ENCODE measurements at regions not wholly inside any gene's neighbourhood (a gene's known extent, or its start where the extent isn't known, plus 50 kb on each side); places are given as distances from the start of the nearest gene placed in this dataset.

DNA sequence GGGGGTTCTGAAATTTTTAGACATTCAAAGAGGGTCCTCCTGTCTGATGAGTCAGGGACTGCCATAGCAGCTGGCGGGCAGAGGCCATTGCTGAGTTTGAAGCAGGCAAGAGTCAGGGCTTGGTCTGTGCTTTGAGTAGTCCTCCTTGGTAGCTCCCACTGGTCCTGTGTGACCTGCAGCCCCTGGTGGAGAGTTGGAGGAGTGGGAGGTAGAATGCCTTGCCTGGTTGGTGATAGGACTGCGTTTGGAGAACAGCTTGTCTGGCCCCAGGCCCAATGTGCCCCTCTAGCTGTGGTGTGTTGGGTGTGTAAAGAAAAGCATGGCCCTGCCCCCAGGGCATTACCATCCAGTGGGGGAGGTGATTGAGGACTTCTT, 116.7 kb downstream of the BEGAIN start:
- DNase-seq, result no peak

- DNase-seq, result peak in 1 of 2 experiments; percentile 54
Measured at GRCh38 chr14:100471441-100472093, 115.7 kb downstream of the BEGAIN start.

DNA sequence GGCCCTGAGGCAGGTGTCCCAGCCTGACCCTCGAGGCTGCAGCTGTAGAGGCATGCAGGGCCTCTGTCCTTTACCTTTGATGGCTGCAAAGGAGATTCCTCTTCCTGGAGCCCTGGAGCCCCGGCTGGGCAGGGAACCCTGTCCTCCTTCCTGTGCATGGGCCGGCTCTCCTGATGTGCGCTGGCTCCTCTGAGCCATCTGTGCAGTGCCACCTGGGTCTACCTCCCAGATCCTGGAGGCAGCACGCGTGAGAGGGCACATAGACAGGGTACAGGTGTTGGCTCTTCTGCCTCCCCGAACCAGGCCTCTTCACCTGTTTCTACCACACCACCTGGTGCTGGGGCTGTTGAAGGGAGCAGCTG, 115.1 kb downstream of the BEGAIN start:
- peak; percentile 75 to 81 for DNase-seq

- DNase-seq, result peak in 1 of 2 experiments; percentile 75
Measured at GRCh38 chr14:100472491-100472890, 114.7 kb downstream of the BEGAIN start.

DNA sequence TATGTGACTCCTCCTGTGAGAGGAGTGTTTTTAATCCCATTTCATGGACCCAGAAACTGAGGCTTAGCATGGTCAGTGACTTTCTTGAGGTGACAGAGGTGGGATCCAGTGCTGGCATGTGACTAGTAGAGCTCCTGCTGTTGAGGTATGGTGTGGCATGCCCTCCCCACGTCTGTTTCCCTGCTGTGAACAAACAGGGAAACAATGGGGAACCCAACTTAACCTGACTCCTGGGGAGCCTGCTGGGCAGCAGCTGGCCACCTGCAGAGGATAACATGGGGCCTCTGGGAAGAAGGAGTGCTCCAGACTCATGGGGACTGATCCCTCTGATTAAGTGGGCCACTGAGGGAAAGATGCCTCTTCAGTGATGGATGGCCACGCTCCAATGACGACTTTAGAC, 114.0 kb downstream of the BEGAIN start:
- no peak for DNase-seq

- DNase-seq, result no peak
Measured at GRCh38 chr14:100474196-100474595, 113.0 kb downstream of the BEGAIN start.

DNA sequence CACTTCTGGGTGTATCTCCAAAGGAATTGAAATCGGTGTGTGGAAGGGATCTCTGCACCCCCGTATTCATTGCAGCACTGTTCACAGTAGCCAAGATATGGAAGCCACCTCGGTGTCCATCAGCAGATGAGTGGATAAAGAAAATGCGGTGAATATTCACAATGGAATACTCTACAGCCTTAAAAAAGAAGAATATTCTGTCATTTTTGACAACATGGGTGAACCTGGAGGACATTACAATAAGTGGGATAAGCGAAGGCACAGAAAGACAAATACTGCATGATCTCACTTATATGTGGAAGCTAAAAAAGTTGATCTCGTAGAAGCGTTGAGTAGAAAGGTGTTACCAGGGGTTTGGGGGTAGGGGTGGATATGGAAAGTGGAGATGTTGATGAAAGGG, 111.9 kb downstream of the BEGAIN start:
- DNase-seq, result no peak

DNA sequence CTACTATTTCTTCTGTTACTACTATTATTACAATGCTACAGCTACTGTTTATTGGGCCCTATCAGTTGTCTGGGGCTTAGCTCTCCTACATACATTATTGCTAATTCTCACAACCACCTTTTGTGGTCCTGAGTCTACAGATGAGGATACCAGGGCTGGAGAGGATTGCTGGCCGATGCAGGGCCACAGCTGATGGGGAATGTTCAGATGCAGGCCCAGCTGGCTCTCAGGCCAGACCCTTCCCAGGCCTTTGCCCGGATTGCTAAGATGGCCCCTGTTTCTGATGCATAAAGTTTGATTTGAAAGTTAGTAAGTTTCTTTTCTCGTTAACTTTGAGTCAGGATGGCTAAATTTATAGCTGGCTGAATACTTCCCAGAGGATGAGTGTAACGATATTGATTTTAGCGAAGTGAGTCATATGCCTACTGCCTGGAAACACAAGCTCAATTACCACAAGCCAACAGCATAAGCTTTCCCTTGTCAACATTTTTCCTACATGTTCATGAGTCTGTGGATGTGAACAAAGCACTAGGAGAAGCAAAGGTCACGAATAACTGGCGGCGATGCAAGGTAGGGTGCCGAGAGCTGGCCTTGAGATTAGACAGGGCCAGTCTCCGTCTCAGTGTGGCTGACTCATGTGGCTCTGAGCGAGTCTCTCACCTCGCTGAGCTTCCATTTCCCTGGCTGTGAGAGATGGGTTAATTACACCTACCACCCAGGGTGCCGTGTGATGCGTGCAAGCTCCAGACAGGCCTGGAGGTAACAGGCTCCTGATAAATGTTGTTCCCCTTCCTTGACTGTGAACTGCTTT, 111.0 kb downstream of the BEGAIN start:
- DNase-seq, result no peak

DNA sequence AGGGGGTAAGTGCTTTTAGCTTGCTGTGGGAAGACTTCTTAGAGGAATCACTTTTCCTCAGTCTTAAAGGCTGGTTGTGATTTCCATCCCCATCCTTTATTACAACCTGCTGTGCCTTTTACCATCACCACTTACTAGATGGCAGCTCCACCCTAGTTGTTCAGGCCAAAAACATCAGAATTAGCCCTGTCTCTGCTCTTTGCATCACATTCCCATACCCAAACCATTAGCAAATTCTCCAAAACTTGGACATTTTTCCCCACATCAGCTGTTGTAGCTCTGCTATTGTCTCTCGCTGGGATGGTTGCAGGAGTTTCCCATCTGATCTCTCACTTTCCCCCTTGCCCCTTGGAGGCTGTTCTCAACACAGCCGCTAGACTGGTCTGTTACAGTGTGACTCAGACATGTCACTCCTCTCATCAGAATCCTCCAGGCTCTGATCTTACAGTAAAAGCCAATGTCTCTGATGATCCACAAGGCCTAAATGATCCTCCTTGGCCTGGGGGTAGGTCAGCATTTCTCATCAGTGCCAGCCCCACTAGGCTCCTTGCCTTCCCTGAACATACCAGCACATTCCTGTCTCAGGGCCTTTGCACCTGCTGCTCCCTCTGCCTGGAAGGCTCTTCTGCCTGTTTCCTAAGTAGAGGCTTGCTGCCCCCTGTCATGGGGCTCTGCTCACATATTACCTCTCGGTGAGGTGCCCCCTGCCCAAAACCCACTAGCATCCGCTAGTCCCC, 102.5 kb downstream of the BEGAIN start:
- no peak for DNase-seq

DNA sequence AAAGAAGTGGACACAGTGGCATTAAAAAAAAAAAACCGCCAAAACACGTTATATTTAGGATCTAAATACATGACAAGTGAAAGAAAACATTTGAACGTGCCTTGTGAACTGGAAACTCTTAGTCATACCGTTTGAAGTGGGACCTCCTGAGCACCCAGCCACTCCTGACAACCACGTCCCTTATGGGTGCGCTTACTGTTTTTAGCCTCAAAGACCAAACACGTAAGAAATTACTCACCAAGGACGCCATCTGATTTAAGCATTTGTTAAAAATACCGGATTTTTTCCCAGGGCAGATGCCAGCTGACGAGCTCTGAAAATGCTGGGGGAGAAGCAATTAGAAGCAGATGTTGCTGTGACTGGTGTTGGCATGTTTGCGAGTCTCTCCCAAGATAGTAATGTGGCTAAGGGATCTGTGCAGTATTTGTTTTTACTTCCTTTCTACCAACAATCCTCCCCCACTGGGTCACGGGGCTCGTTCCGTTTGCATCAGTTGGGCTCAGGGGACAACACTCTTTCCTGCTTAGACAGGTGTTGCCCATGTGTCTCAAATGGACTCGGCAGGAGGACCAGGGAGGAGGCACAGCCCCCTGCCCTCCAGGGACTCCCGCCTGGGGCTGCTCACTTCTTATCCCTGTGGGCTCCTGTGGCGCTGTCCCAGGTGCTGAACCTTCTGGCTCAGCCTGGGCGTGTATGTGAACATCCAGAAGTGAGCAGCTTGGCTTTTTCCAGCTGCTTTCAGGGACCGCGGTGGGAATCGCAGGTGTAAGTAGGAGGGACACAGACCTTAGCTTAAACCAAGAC, 101.0 kb downstream of the BEGAIN start:
- DNase-seq, result peak; percentile 82 to 94

All from NCI-H524 (cell line).